ENCODE measurements at regions not wholly inside any gene's neighbourhood (a gene's known extent, or its start where the extent isn't known, plus 50 kb on each side); places are given as distances from the start of the nearest gene placed in this dataset.

GRCh38 chr14:106879241-106879640 is 1352.9 kb downstream of the TMEM121 start:
- TF ChIP-seq, protein P1, sequence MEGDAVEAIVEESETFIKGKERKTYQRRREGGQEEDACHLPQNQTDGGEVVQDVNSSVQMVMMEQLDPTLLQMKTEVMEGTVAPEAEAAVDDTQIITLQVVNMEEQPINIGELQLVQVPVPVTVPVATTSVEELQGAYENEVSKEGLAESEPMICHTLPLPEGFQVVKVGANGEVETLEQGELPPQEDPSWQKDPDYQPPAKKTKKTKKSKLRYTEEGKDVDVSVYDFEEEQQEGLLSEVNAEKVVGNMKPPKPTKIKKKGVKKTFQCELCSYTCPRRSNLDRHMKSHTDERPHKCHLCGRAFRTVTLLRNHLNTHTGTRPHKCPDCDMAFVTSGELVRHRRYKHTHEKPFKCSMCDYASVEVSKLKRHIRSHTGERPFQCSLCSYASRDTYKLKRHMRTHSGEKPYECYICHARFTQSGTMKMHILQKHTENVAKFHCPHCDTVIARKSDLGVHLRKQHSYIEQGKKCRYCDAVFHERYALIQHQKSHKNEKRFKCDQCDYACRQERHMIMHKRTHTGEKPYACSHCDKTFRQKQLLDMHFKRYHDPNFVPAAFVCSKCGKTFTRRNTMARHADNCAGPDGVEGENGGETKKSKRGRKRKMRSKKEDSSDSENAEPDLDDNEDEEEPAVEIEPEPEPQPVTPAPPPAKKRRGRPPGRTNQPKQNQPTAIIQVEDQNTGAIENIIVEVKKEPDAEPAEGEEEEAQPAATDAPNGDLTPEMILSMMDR (conservative IDR thresholded peaks at IDR 0.05; ENCODE audit: low read depth): peak; percentile 21; the same call in 1 of the 2 replicates
- CTCF ChIA-PET: no interaction called here
- POLR2A ChIA-PET (ENCODE audit: low non-redundant PET): no interaction called here
- no peak for DNase-seq (ENCODE audit: low spot score)
- H3K27ac ChIP-seq: no peak overlapping the region

- CTCF ChIA-PET: no interaction called here
These were observed 1356.9 kb downstream of the TMEM121 start for GRCh38 chr14:106883218-106883692.

More at GRCh38 chr14:106883218-106883692, 1356.9 kb downstream of the TMEM121 start:
- TF ChIP-seq, protein P1 (conservative IDR thresholded peaks at IDR 0.05; ENCODE audit: low read depth): peak; percentile 9; the same call in 1 of the 2 replicates
- no peak for DNase-seq (ENCODE audit: low spot score)
- no peak overlapping the region for H3K27ac ChIP-seq
- POLR2A ChIA-PET (ENCODE audit: low non-redundant PET): no interaction called here
